ENCODE measurements at regions not wholly inside any gene's neighbourhood (a gene's known extent, or its start where the extent isn't known, plus 50 kb on each side); places are given as distances from the start of the nearest gene placed in this dataset.

- TF ChIP-seq CTCF (IDR thresholded peaks at IDR 0.05) (no peak), POLR2A (IDR thresholded peaks at IDR 0.05) (no peak)
Observed at GRCh38 chr14:44745371-44745770, 216.4 kb downstream of the KLHL28 start.

Measured in transverse colon (tissue), 3 donors.